K562 (cell line): ENCODE measurements at regions not wholly inside any gene's neighbourhood (a gene's known extent, or its start where the extent isn't known, plus 50 kb on each side); places are given as distances from the start of the nearest gene placed in this dataset.

ENCODE experiments used
- ATAC-seq: fragments of 200-7000 bp; cut with Tn5 transposase; 3 replicates; pipeline ENCODE4 v1.9.1; 2020; ENCODE audit warnings: moderate library complexity
- BruUV-seq: library from RNA; stranded (reverse); fragments of 400-500 nt; replicated peaks from 2 replicates; lab custom pipeline; 2021; lab: Mats Ljungman, UMichigan
- CTCF ChIA-PET: fragments of 300-600 bp; formaldehyde crosslinking; extraction: SDS; loops from one replicate; lab custom pipeline; 2021; ENCODE audit warnings: low intra/inter-chr PET ratio; lab: Yijun Ruan, JAX
- POLR2A ChIA-PET: fragments of 300-600, 350-650 bp; sonication (Branson Sonifier 250); formaldehyde crosslinking; extraction: SDS; loops from one replicate; lab custom pipeline; 2021; ENCODE audit warnings: antibody characterized with exemption, inconsistent platforms; lab: Yijun Ruan, JAX
- DNase-seq, 4 experiments: peaks; one replicate each; pipeline versions ENCODE4 v3.0.0 to v3.0.0-alpha.2; 2011 to 2018; ENCODE audit warnings: low spot score in 3 of 4, mixed read lengths in 3 of 4; ENCODE audit errors: extremely low read depth in 1 of 4
- FAIRE-seq: peaks from 2 replicates; lab custom pipeline; 2011; peaks lifted over from hg19 to GRCh38; lab: Jason Lieb, UNC
- H2AFZ ChIP-seq: 2 replicates; pipeline ENCODE4 v1.6.0; 2011; ENCODE audit warnings: low read depth, low read length, control low read depth, inconsistent platforms
- H3K27ac ChIP-seq: fragments of 200-600 bp; 3 replicates; pipeline ENCODE4 v1.8.0; 2011; ENCODE audit warnings: low read depth, mild to moderate bottlenecking, control low read depth, inconsistent platforms, low read length, moderate library complexity, mixed read lengths; ENCODE audit errors: extremely low read depth
- H3K27me3 ChIP-seq, 2 experiments: fragments of 300-600 bp in 1 of 2; 2 replicates in 1 of 2; 3 replicates in 1 of 2; pipeline versions ENCODE4 v1.6.0 to v1.8.0; 2011; ENCODE audit warnings: inconsistent platforms in 2 of 2, low read length in 2 of 2, mild to moderate bottlenecking in 1 of 2, mixed read lengths in 1 of 2, moderate library complexity in 1 of 2; ENCODE audit not compliant: control insufficient read depth in 2 of 2, insufficient read depth in 2 of 2
- H3K36me3 ChIP-seq: fragments of 300-600 bp; 3 replicates; pipeline ENCODE4 v1.8.0; 2011; ENCODE audit warnings: mild to moderate bottlenecking, low read length, inconsistent platforms; ENCODE audit not compliant: control insufficient read depth, insufficient read depth
- H3K4me1 ChIP-seq, 2 experiments: fragments of 200-600 bp in 1 of 2; replicated peaks in 1 of 2; 2 replicates in 1 of 2; 3 replicates in 1 of 2; pipeline versions ENCODE4 v1.5.1 to v1.8.0; 2011; ENCODE audit warnings: inconsistent platforms in 2 of 2, low read length in 2 of 2, mild to moderate bottlenecking in 1 of 2, mixed read lengths in 1 of 2, moderate library complexity in 1 of 2; ENCODE audit not compliant: control insufficient read depth in 2 of 2, insufficient read depth in 2 of 2
- H3K4me2 ChIP-seq: 2 replicates; pipeline ENCODE4 v1.6.1; 2011; ENCODE audit warnings: low read length, control low read depth, inconsistent platforms, mixed read lengths; ENCODE audit not compliant: insufficient read depth
- H3K4me3 ChIP-seq: fragments of 200-600 bp; sonication (generic), shearing (Covaris generic); 2 replicates; pipeline ENCODE4 v1.5.1; 2016; ENCODE audit warnings: control low read depth, inconsistent platforms
- H3K79me2 ChIP-seq: fragments of 200-600 bp; 3 replicates; pipeline ENCODE4 v1.8.0; 2011; ENCODE audit warnings: low read length, inconsistent platforms; ENCODE audit not compliant: control insufficient read depth, insufficient read depth
- H3K9ac ChIP-seq, 2 experiments: 2 replicates each; pipeline versions ENCODE4 v1.6.0 to v1.6.1; 2011; ENCODE audit warnings: low read depth in 2 of 2, low read length in 2 of 2, control low read depth in 1 of 2, inconsistent platforms in 1 of 2, mild to moderate bottlenecking in 1 of 2, mixed read lengths in 1 of 2; ENCODE audit not compliant: insufficient read depth in 1 of 2
- H3K9me1 ChIP-seq: one replicate; pipeline ENCODE4 v1.6.0; 2011; ENCODE audit warnings: inconsistent platforms, mild to moderate bottlenecking, low read length, moderate library complexity; ENCODE audit not compliant: control insufficient read depth, insufficient read depth
- H3K9me3 ChIP-seq: replicated peaks from 2 replicates; pipeline ENCODE4 v1.5.1; 2011; ENCODE audit warnings: low read depth, low read length, inconsistent platforms; ENCODE audit not compliant: control insufficient read depth, insufficient read depth
- H4K20me1 ChIP-seq: replicated peaks from 2 replicates; pipeline ENCODE4 v1.6.1; 2011; ENCODE audit warnings: low read length, inconsistent platforms, mixed read lengths; ENCODE audit not compliant: control insufficient read depth, insufficient read depth
- ARID3A ChIP-seq: IDR thresholded peaks from 2 replicates; pipeline ENCODE4 v1.6.1; 2012; ENCODE audit warnings: low read depth, low read length, improper control_type of control experiment, borderline replicate concordance
- CBFB ChIP-seq: sonication (generic); formaldehyde crosslinking; IDR thresholded peaks from 2 replicates; pipeline ENCODE4 v1.4.0; 2020; ENCODE audit warnings: mild to moderate bottlenecking, missing genetic modification reagents
- HCFC1 ChIP-seq: IDR thresholded peaks from 2 replicates; pipeline ENCODE4 v1.6.1; 2012; ENCODE audit warnings: low read depth, low read length, improper control_type of control experiment
- HOMEZ ChIP-seq: fragments of 250-450 bp; sonication (Bioruptor Pico); IDR thresholded peaks from 2 replicates; pipeline ENCODE4 v1.4.0; 2020; ENCODE audit warnings: mild to moderate bottlenecking, moderate library complexity
- KDM2B ChIP-seq: fragments of 250-450 bp; sonication (Bioruptor Pico); IDR thresholded peaks from 2 replicates; pipeline ENCODE4 v1.8.0; 2021; ENCODE audit warnings: mild to moderate bottlenecking, moderate library complexity
- MBD2 ChIP-seq: sonication (generic); IDR thresholded peaks from 2 replicates; pipeline ENCODE4 v1.6.1; 2016; ENCODE audit warnings: low read depth, borderline replicate concordance
- MCM5 ChIP-seq: fragments of 450-650 bp; IDR thresholded peaks from 2 replicates; pipeline ENCODE4 v1.6.1; 2016; ENCODE audit warnings: low read depth
- SFPQ ChIP-seq: fragments of 200-400 bp; formaldehyde crosslinking; IDR thresholded peaks from 2 replicates; pipeline ENCODE4 v1.6.1; 2017; ENCODE audit warnings: mild to moderate bottlenecking, low read depth, low read length, moderate library complexity
- SMARCB1 ChIP-seq: IDR thresholded peaks from 2 replicates; pipeline ENCODE4 v1.6.1; 2011; ENCODE audit warnings: improper control_type of control experiment, low read depth; ENCODE audit not compliant: insufficient read length
- TEAD1 ChIP-seq, 2 experiments: fragments of 450-650 bp in 1 of 2; sonication (generic) in 1 of 2; formaldehyde crosslinking; IDR thresholded peaks; 2 replicates each; pipeline versions ENCODE4 v1.4.0 to v1.8.0; 2020 to 2022; ENCODE audit warnings: mild to moderate bottlenecking in 2 of 2, missing genetic modification reagents in 1 of 2
- ZNF12 ChIP-seq: sonication (generic); formaldehyde crosslinking; IDR thresholded peaks from 2 replicates; pipeline ENCODE4 v1.4.0; 2020; ENCODE audit warnings: mild to moderate bottlenecking, missing genetic modification reagents
- ZNF41 ChIP-seq: fragments of 250-450 bp; sonication (Bioruptor Pico); conservative IDR thresholded peaks from 2 replicates; pipeline ENCODE4 v1.4.0; 2020; ENCODE audit warnings: mild to moderate bottlenecking
- ZNF436 ChIP-seq: fragments of 250-450, 450-650 bp; sonication (Bioruptor Pico); formaldehyde crosslinking; IDR thresholded peaks from 2 replicates; pipeline ENCODE4 v1.7.0; 2020; ENCODE audit warnings: mild to moderate bottlenecking
- WGBS: fragments of 100-300 bp; shearing (Covaris generic); methylation state at CpG from one replicate; pipeline ENCODE4 v1.1.6; 2016; ENCODE audit warnings: low coverage, mixed read lengths; ENCODE audit not compliant: insufficient coverage; ENCODE audit errors: missing lambda C conversion rate; 5-methylcytosine and 5-hydroxymethylcytosine counted together
- in situ Hi-C: fragments of 300-500 bp; cut with MboI; formaldehyde crosslinking; loops from 4 replicates; pipeline ENCODE4 v1.15.0; 2018; ENCODE audit warnings: inconsistent platforms, mixed read lengths
- intact Hi-C: fragments of 100-400 bp; cut with micrococcal nuclease; formaldehyde crosslinking; loops from 2 replicates; pipeline ENCODE4 v1.14.2; 2022
- TF ChIP-seq, protein P1 (sequence below): fragments of 250-450 bp; sonication (Bioruptor Pico); IDR thresholded peaks from 2 replicates; pipeline ENCODE4 v1.5.0; 2020; ENCODE audit warnings: mild to moderate bottlenecking, borderline replicate concordance
- TF ChIP-seq, protein P2 (sequence below): IDR thresholded peaks from 3 replicates; pipeline ENCODE4 v1.6.1; 2011; ENCODE audit warnings: borderline replicate concordance, mild to moderate bottlenecking; ENCODE audit not compliant: insufficient read length, insufficient read depth

GRCh38 chr6:12436224-12436623 is 146.1 kb downstream of the EDN1 start:
- Histone ChIP-seq H4K20me1 (no peaks in the 10 kb centered on the region), H3K9ac (no peak overlapping the region), H2AFZ (no peak overlapping the region), H3K27ac (no peak overlapping the region), H3K79me2 (no peaks in the 10 kb centered on the region), H3K4me1 (no peaks in the 10 kb centered on the region), H3K4me2 (no peak overlapping the region), H3K9me3 (no peaks in the 10 kb centered on the region), H3K4me3 (no peak overlapping the region), H3K27me3 (no peaks in the 10 kb centered on the region), H3K9me1 (no peaks in the 10 kb centered on the region), H3K36me3 (no peaks in the 10 kb centered on the region)
- intact Hi-C loops (no loop called here), in situ Hi-C loops (no loop called here)
- BruUV-seq = no TSS peak
- POLR2A ChIA-PET = no interaction called here
- 0% methylated on average over 3 of the region's 3 CpGs for WGBS
- CTCF ChIA-PET = no interaction called here
- FAIRE-seq = no peak
- DNase-seq = no peak
- no peak for ATAC-seq
- no peak for TF ChIP-seq MCM5
- no peak for TF ChIP-seq ZNF12
- TF ChIP-seq MBD2 = no peak
- no peak for TF ChIP-seq SMARCB1
- TF ChIP-seq ZNF436 = no peak
- TF ChIP-seq HCFC1 = no peak
- TF ChIP-seq, protein P1, sequence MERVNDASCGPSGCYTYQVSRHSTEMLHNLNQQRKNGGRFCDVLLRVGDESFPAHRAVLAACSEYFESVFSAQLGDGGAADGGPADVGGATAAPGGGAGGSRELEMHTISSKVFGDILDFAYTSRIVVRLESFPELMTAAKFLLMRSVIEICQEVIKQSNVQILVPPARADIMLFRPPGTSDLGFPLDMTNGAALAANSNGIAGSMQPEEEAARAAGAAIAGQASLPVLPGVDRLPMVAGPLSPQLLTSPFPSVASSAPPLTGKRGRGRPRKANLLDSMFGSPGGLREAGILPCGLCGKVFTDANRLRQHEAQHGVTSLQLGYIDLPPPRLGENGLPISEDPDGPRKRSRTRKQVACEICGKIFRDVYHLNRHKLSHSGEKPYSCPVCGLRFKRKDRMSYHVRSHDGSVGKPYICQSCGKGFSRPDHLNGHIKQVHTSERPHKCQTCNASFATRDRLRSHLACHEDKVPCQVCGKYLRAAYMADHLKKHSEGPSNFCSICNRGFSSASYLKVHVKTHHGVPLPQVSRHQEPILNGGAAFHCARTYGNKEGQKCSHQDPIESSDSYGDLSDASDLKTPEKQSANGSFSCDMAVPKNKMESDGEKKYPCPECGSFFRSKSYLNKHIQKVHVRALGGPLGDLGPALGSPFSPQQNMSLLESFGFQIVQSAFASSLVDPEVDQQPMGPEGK (CRISPR knock-in tag) = no peak
- TF ChIP-seq SFPQ = no peak
- no peak for TF ChIP-seq HOMEZ (CRISPR knock-in tag)
- no peak for TF ChIP-seq ZNF41 (CRISPR knock-in tag)
- no peak for TF ChIP-seq ARID3A
- TF ChIP-seq CBFB = no peak
- TF ChIP-seq TEAD1 (CRISPR knock-in tag; IDR thresholded peaks at IDR 0.05) = no peak
- TF ChIP-seq, protein P2, sequence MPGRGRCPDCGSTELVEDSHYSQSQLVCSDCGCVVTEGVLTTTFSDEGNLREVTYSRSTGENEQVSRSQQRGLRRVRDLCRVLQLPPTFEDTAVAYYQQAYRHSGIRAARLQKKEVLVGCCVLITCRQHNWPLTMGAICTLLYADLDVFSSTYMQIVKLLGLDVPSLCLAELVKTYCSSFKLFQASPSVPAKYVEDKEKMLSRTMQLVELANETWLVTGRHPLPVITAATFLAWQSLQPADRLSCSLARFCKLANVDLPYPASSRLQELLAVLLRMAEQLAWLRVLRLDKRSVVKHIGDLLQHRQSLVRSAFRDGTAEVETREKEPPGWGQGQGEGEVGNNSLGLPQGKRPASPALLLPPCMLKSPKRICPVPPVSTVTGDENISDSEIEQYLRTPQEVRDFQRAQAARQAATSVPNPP = no peak
- no peak for TF ChIP-seq KDM2B (CRISPR knock-in tag)
